Tibial nerve (tissue), 4 donors: ENCODE measurements at regions not wholly inside any gene's neighbourhood (a gene's known extent, or its start where the extent isn't known, plus 50 kb on each side); places are given as distances from the start of the nearest gene placed in this dataset.

Source experiments
- DNase-seq, 2 donors: peaks; one replicate each; pipeline ENCODE4 v3.0.0-alpha.2; 2019; ENCODE audit warnings: low spot score in 2 of 2
- H3K27ac ChIP-seq, 4 donors: fragments of 200-600 bp; sonication (generic) in 3 of 4; one replicate each; pipeline ENCODE4 v1.5.1; 2017 to 2019; ENCODE audit warnings: mild to moderate bottlenecking in 1 of 4
- H3K27me3 ChIP-seq, 2 donors: fragments of 200-600 bp; sonication (generic) in 1 of 2; one replicate each; pipeline versions ENCODE4 v1.5.1 to v1.6.0; 2017 to 2019
- H3K36me3 ChIP-seq, 3 donors: fragments of 200-600 bp; sonication (generic); one replicate each; pipeline ENCODE4 v1.5.1; 2018 to 2019
- H3K4me1 ChIP-seq, 4 donors: fragments of 200-600 bp; sonication (generic) in 3 of 4; one replicate each; pipeline ENCODE4 v1.5.1; 2017 to 2019
- H3K4me3 ChIP-seq, 4 donors: fragments of 200-600 bp; sonication (generic) in 3 of 4; one replicate each; pipeline ENCODE4 v1.5.1; 2017 to 2019; ENCODE audit warnings: mild to moderate bottlenecking in 1 of 4, moderate library complexity in 1 of 4
- H3K9me3 ChIP-seq, 4 donors: fragments of 200-600 bp; sonication (generic) in 3 of 4; one replicate each; pipeline ENCODE4 v1.5.1; 2017 to 2019
- CTCF ChIP-seq, 5 experiments: fragments of 200-600 bp in 3 of 5; fragments of 450-650 bp in 2 of 5; sonication (generic) in 3 of 5; IDR thresholded peaks; one replicate each; pipeline ENCODE4 v1.5.1; 2016 to 2019; ENCODE audit warnings: antibody characterized with exemption in 5 of 5, mild to moderate bottlenecking in 3 of 5, moderate library complexity in 2 of 5
- EP300 ChIP-seq, 2 donors: sonication (generic); formaldehyde crosslinking; IDR thresholded peaks; one replicate each; pipeline ENCODE4 v1.6.1; 2017; ENCODE audit warnings: antibody characterized with exemption in 2 of 2, mild to moderate bottlenecking in 1 of 2
- POLR2A ChIP-seq, 2 donors: fragments of 450-650 bp; IDR thresholded peaks; one replicate each; pipeline ENCODE4 v1.6.1; 2017; ENCODE audit warnings: antibody characterized with exemption in 2 of 2, mild to moderate bottlenecking in 2 of 2, moderate library complexity in 2 of 2
- WGBS, 2 donors: methylation state at CpG; one replicate each; pipeline ENCODE4 v1.1.5; 2018; 5-methylcytosine and 5-hydroxymethylcytosine counted together

DNA sequence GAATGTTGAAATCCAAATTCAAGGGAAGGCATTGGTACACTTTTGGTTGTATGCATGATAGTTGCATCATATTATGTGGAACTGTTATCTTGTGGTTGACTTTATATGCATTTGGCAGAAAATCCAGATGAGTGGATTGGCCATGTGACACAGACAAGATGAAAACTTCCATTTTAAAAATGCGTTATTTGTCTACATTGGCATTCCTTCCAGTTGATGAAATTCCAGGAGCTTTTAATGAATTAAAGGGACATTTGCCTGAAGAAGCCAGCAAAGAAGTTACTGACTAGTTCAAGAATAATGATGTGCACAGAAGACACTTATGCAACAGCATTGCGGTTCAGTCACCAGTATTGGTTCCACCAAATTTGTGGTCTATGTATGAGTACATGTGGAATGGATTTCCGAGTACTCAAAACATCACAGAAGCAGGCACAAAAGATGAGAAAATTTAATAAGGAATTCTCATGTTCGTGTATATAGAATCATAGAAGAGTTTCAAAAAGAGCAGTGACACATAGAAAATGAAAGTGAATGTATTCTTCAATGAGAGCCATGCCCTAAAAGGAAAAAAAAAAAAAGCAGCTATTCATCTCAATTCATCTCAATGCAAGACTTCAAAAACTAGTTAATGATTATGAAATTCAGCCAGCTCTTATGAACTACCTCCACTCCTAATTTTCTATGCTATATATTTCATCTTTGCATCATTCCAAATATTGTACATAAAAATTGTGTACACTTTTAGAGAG, 232.1 kb downstream of the RBM43 start:
- TF ChIP-seq EP300 (IDR thresholded peaks at IDR 0.05) (no peak), POLR2A (IDR thresholded peaks at IDR 0.05) (no peak), CTCF (IDR thresholded peaks at IDR 0.05) (no peak)
- no peak for DNase-seq
- WGBS, 2 donors, result 65 to 69% methylated on average over 4 of the region's 4 CpGs
- Histone ChIP-seq H3K27me3 (no peaks in the 10 kb centered on the region), H3K4me1 (peaks cover 0 to 3% (median 0%) of the 10 kb centered on the region in 4 donors), H3K9me3 (no peaks in the 10 kb centered on the region), H3K4me3 (no peak overlapping the region), H3K27ac (no peak overlapping the region), H3K36me3 (no peaks in the 10 kb centered on the region)

DNA sequence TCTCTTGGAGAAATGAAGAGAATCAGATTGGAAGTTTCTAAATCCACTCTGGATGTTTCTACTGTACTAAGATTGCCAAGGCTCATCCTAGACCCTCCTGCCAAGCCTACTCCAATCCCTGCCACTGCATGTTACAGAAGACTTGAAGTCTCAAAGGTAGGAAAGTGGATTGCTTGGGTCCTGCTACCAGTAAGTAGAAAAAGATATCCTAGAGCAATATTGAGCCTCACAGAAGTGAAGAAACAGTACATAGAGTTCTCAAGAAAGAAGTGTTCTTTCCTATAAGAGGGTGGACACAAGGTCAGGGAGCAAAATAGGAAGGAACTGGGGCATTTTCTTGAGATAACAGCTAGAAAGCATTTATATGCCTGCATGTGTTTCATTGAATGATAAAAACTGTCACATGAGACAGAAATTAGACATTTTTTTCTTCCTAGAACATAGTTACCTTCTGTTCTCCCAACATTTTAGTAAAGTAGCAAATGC, 232.9 kb downstream of the RBM43 start:
- Histone ChIP-seq H3K4me1 (peaks cover 0 to 3% (median 0%) of the 10 kb centered on the region in 4 donors), H3K9me3 (no peaks in the 10 kb centered on the region), H3K36me3 (no peaks in the 10 kb centered on the region), H3K27me3 (no peaks in the 10 kb centered on the region), H3K4me3 (no peak overlapping the region), H3K27ac (no peak overlapping the region)
- TF ChIP-seq CTCF (IDR thresholded peaks at IDR 0.05), result no peak
- TF ChIP-seq POLR2A (IDR thresholded peaks at IDR 0.05), result no peak
- TF ChIP-seq EP300 (IDR thresholded peaks at IDR 0.05), result no peak
- no peak for DNase-seq

DNA sequence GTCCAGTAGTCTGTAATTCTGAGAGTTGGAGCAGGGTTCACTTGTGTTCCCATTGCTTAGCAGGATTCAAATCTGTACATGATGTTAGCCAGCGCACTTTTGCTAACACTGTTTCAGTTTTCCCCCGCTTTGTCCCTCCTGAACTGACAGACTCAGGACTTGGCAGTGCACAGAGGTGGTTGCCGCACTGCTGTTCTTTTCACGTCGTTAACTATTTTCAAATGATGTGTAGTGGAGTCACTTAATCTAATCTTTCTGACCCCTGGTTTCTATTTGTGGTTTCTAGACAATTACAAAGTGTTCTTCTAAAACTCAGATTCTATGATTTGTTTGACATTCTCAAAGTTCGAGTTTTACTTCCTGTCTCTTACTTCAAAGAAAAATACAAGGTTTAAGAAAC, 234.5 kb downstream of the RBM43 start:
- H3K4me1 ChIP-seq, result peaks cover 0 to 3% (median 0%) of the 10 kb centered on the region in 4 donors
- H3K9me3 ChIP-seq, result no peaks in the 10 kb centered on the region
- TF ChIP-seq EP300 (IDR thresholded peaks at IDR 0.05), result no peak
- TF ChIP-seq POLR2A (IDR thresholded peaks at IDR 0.05), result no peak
- no peak for TF ChIP-seq CTCF (IDR thresholded peaks at IDR 0.05)
- no peak overlapping the region for H3K27ac ChIP-seq
- no peak overlapping the region for H3K4me3 ChIP-seq
- WGBS, 2 donors, result 75 to 78% methylated on average over 6 of the region's 6 CpGs
- DNase-seq, result no peak
- no peaks in the 10 kb centered on the region for H3K27me3 ChIP-seq
- H3K36me3 ChIP-seq, result no peaks in the 10 kb centered on the region

DNA sequence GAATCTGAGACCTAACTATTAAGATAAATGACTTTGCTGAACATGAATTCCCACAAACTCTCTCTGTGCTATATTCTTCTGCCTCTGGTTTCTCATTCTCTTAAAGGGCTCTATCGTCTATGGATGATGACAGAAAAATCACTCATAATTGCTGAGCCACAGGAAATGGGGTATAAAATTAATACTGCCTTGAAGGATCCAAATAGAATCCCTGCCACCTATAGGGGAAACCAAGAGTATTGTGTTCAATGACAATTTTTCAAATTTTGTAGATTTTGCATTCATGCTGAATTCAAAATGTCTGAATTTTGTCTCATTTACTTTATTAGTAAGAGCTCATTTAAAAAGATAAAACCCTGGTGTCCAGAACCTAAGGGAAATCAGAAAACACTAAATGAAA, 235.8 kb downstream of the RBM43 start:
- H3K27ac ChIP-seq, result no peak overlapping the region
- no peak for DNase-seq
- TF ChIP-seq EP300 (IDR thresholded peaks at IDR 0.05), result no peak
- TF ChIP-seq CTCF (IDR thresholded peaks at IDR 0.05), result no peak
- no peak for TF ChIP-seq POLR2A (IDR thresholded peaks at IDR 0.05)
- no peaks in the 10 kb centered on the region for H3K9me3 ChIP-seq
- 77 to 80% methylated on average over 1 of the region's 1 CpG for WGBS, 2 donors
- no peak overlapping the region for H3K4me3 ChIP-seq
- H3K36me3 ChIP-seq, result no peaks in the 10 kb centered on the region
- H3K4me1 ChIP-seq, result peaks cover 0 to 3% (median 0%) of the 10 kb centered on the region in 4 donors
- H3K27me3 ChIP-seq, result no peaks in the 10 kb centered on the region

DNA sequence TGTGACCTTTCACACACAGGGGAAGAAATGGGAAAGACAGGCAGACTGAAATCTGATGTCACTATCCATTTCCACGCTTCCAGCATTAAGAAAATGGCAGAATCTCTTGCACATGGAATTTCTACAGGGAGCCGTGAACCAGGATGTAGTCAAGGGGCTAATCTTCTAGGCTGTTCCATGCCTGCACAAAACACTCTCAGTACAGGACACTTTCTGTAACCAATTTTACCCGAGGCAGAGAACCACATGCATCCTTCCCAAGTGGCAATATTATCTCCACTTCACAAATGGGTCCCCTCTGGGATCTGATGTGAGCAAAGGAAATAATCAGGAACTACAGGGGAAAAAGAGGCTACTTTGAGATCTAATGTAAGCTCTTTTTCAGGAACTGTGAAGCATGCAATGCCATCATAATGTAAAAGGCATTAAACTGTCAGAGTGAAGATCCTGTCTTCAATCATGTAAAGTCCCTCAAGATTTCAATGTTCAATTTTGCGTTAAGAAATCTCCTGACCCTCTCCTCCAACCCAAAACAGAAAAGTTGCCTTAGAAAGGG, 236.9 kb downstream of the RBM43 start:
- Histone ChIP-seq H3K9me3 (no peaks in the 10 kb centered on the region), H3K4me3 (no peak overlapping the region), H3K27me3 (no peaks in the 10 kb centered on the region), H3K27ac (no peak overlapping the region), H3K36me3 (no peaks in the 10 kb centered on the region), H3K4me1 (peaks cover 0 to 3% (median 0%) of the 10 kb centered on the region in 4 donors)
- WGBS, 2 donors, result 66 to 71% methylated on average over 4 of the region's 4 CpGs
- no peak for DNase-seq
- TF ChIP-seq POLR2A (IDR thresholded peaks at IDR 0.05) (no peak), EP300 (IDR thresholded peaks at IDR 0.05) (no peak), CTCF (IDR thresholded peaks at IDR 0.05) (no peak)
